MM.1S (cell line): ENCODE measurements at regions not wholly inside any gene's neighbourhood (a gene's known extent, or its start where the extent isn't known, plus 50 kb on each side); places are given as distances from the start of the nearest gene placed in this dataset.

Experiments
- CTCF ChIP-seq: fragments of 300-600 bp; sonication (generic); IDR thresholded peaks from 2 replicates; pipeline ENCODE4 v1.5.1; 2016; ENCODE audit warnings: antibody characterized with exemption, low read length, mixed read lengths
- EZH2 ChIP-seq: fragments of 300-600 bp; sonication (generic); optimal IDR thresholded peaks from 2 replicates; pipeline ENCODE3; 2017; ENCODE audit warnings: low read depth, mild to moderate bottlenecking, antibody characterized with exemption, low read length, mixed read lengths
- EZH2phosphoT487 ChIP-seq: fragments of 300-600 bp; sonication (generic); IDR thresholded peaks from 2 replicates; pipeline ENCODE4 v1.6.1; 2018; ENCODE audit warnings: antibody characterized with exemption, low read length

GRCh38 chr10:3319811-3320226 lies 147.2 kb upstream of the PITRM1 start:
- TF ChIP-seq CTCF, result no peak
- no peak for TF ChIP-seq EZH2phosphoT487
- TF ChIP-seq EZH2, result no peak
